SK-N-SH treated with all-trans-retinoic acid at 6 μM for 48 hours (cell line): ENCODE measurements at regions not wholly inside any gene's neighbourhood (a gene's known extent, or its start where the extent isn't known, plus 50 kb on each side); places are given as distances from the start of the nearest gene placed in this dataset.

Experiments used
- CSDC2 ChIP-seq: fragments of 250-450 bp; sonication (Bioruptor Pico); IDR thresholded peaks from 2 replicates; pipeline ENCODE4 v1.5.0; 2020; ENCODE audit warnings: mild to moderate bottlenecking, moderate library complexity
- RARB ChIP-seq: fragments of 250-450 bp; sonication (Bioruptor Pico); IDR thresholded peaks from 2 replicates; pipeline ENCODE4 v1.8.0; 2021; ENCODE audit warnings: mild to moderate bottlenecking, moderate library complexity
- ZC3H10 ChIP-seq: fragments of 250-450 bp; sonication (Bioruptor Pico); IDR thresholded peaks from 2 replicates; pipeline ENCODE4 v1.5.1; 2021; ENCODE audit warnings: mild to moderate bottlenecking, moderate library complexity
- ZNF70 ChIP-seq: fragments of 450-650 bp; formaldehyde crosslinking; IDR thresholded peaks from 2 replicates; pipeline ENCODE4 v1.5.0; 2020; ENCODE audit warnings: mild to moderate bottlenecking, moderate library complexity
- TF ChIP-seq, protein P1 (sequence below): fragments of 250-450 bp; sonication (Bioruptor Pico); IDR thresholded peaks from 2 replicates; pipeline ENCODE4 v1.5.1; 2021; ENCODE audit warnings: mild to moderate bottlenecking, moderate library complexity

GRCh38 chrX:13208281-13208935, 111.4 kb downstream of the ATXN3L start:
- TF ChIP-seq, protein P1, sequence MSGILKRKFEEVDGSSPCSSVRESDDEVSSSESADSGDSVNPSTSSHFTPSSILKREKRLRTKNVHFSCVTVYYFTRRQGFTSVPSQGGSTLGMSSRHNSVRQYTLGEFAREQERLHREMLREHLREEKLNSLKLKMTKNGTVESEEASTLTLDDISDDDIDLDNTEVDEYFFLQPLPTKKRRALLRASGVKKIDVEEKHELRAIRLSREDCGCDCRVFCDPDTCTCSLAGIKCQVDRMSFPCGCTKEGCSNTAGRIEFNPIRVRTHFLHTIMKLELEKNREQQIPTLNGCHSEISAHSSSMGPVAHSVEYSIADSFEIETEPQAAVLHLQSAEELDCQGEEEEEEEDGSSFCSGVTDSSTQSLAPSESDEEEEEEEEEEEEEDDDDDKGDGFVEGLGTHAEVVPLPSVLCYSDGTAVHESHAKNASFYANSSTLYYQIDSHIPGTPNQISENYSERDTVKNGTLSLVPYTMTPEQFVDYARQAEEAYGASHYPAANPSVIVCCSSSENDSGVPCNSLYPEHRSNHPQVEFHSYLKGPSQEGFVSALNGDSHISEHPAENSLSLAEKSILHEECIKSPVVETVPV (CRISPR knock-in tag): no peak
- TF ChIP-seq RARB (CRISPR knock-in tag) (no peak), ZNF70 (CRISPR knock-in tag) (no peak), CSDC2 (CRISPR knock-in tag) (no peak), ZC3H10 (CRISPR knock-in tag) (no peak)
